WTC11 (cell line): ENCODE measurements at regions not wholly inside any gene's neighbourhood (a gene's known extent, or its start where the extent isn't known, plus 50 kb on each side); places are given as distances from the start of the nearest gene placed in this dataset.

Experiments used
- ATAC-seq: fragments of 200-7000 bp; cut with Tn5 transposase; 2 replicates; pipeline ENCODE4 v1.10.0; 2021; ENCODE audit warnings: mild to moderate bottlenecking, moderate library complexity
- CTCF ChIA-PET: fragments of 300-600 bp; sonication (Branson Sonifier 250); formaldehyde crosslinking; loops from one replicate; lab custom pipeline; 2021; ENCODE audit warnings: antibody characterized with exemption; lab: Charles Lee
- POLR2A ChIA-PET: fragments of 350-600 bp; sonication (Branson Sonifier 250); formaldehyde crosslinking; loops from one replicate; lab custom pipeline; 2021; ENCODE audit warnings: antibody characterized with exemption; lab: Charles Lee
- DNase-seq: peaks from one replicate; pipeline ENCODE4 v3.0.0; 2021; ENCODE audit warnings: low spot score
- H3K27ac Mint-ChIP-seq: 2 replicates; pipeline ENCODE4 v1.8.0; 2021; ENCODE audit warnings: mixed read lengths
- H3K27me3 Mint-ChIP-seq: 2 replicates; pipeline ENCODE4 v1.8.0; 2021; ENCODE audit warnings: low read depth, mild to moderate bottlenecking, moderate library complexity, mixed read lengths
- H3K36me3 Mint-ChIP-seq: 2 replicates; pipeline ENCODE4 v1.8.0; 2021; ENCODE audit warnings: mixed read lengths
- H3K4me1 Mint-ChIP-seq: 2 replicates; pipeline ENCODE4 v1.8.0; 2022; ENCODE audit warnings: mixed read lengths
- H3K4me3 Mint-ChIP-seq: 2 replicates; pipeline ENCODE4 v1.8.0; 2021; ENCODE audit warnings: mild to moderate bottlenecking, moderate library complexity, mixed read lengths
- H3K9me3 Mint-ChIP-seq: 2 replicates; pipeline ENCODE4 v1.8.0; 2021; ENCODE audit warnings: mixed read lengths
- ATF1 ChIP-seq: sonication (generic); formaldehyde crosslinking; IDR thresholded peaks from 2 replicates; pipeline ENCODE4 v1.8.1; 2023; ENCODE audit warnings: mild to moderate bottlenecking, moderate library complexity, missing genetic modification reagents
- ATF2 ChIP-seq: sonication (generic); formaldehyde crosslinking; IDR thresholded peaks from 2 replicates; pipeline ENCODE4 v1.8.1; 2022; ENCODE audit warnings: low read depth, missing genetic modification reagents, borderline replicate concordance
- FOXP4 ChIP-seq: sonication (generic); formaldehyde crosslinking; IDR thresholded peaks from 2 replicates; pipeline ENCODE4 v1.8.0; 2022; ENCODE audit warnings: mild to moderate bottlenecking, missing genetic modification reagents
- GABPB1 ChIP-seq: sonication (generic); formaldehyde crosslinking; IDR thresholded peaks from 2 replicates; pipeline ENCODE4 v1.8.1; 2023; ENCODE audit warnings: mild to moderate bottlenecking, missing genetic modification reagents
- MAX ChIP-seq: sonication (generic); formaldehyde crosslinking; IDR thresholded peaks from 2 replicates; pipeline ENCODE4 v1.8.0; 2022; ENCODE audit warnings: mild to moderate bottlenecking, missing genetic modification reagents
- NFATC4 ChIP-seq: fragments of 250-450 bp; sonication (Bioruptor Pico); IDR thresholded peaks from 2 replicates; pipeline ENCODE4 v1.9.0; 2021; ENCODE audit warnings: mild to moderate bottlenecking
- NFE2L1 ChIP-seq: sonication (generic); formaldehyde crosslinking; IDR thresholded peaks from 2 replicates; pipeline ENCODE4 v1.8.1; 2023; ENCODE audit warnings: missing genetic modification reagents
- NR2C2 ChIP-seq: sonication (generic); formaldehyde crosslinking; IDR thresholded peaks from 2 replicates; pipeline ENCODE4 v1.8.0; 2022; ENCODE audit warnings: mild to moderate bottlenecking, missing genetic modification reagents
- PRDM15 ChIP-seq: sonication (generic); formaldehyde crosslinking; IDR thresholded peaks from 2 replicates; pipeline ENCODE4 v1.8.0; 2022; ENCODE audit warnings: missing genetic modification reagents
- RELA ChIP-seq: sonication (generic); formaldehyde crosslinking; IDR thresholded peaks from 2 replicates; pipeline ENCODE4 v1.8.1; 2022; ENCODE audit warnings: missing genetic modification reagents, mild to moderate bottlenecking, borderline replicate concordance
- SOX15 ChIP-seq: fragments of 250-450 bp; sonication (Bioruptor Pico); IDR thresholded peaks from 2 replicates; pipeline ENCODE4 v1.9.0; 2021; ENCODE audit warnings: mild to moderate bottlenecking
- SP1 ChIP-seq: sonication (generic); formaldehyde crosslinking; conservative IDR thresholded peaks from 2 replicates; pipeline ENCODE4 v1.8.1; 2022; ENCODE audit warnings: missing genetic modification reagents
- ZNF121 ChIP-seq: sonication (generic); formaldehyde crosslinking; IDR thresholded peaks from 2 replicates; pipeline ENCODE4 v1.8.0; 2023; ENCODE audit warnings: missing genetic modification reagents
- ZNF219 ChIP-seq: sonication (generic); formaldehyde crosslinking; IDR thresholded peaks from 2 replicates; pipeline ENCODE4 v1.8.0; 2023; ENCODE audit warnings: missing genetic modification reagents, mild to moderate bottlenecking, borderline replicate concordance
- ZNF232 ChIP-seq: sonication (generic); formaldehyde crosslinking; IDR thresholded peaks from 2 replicates; pipeline ENCODE4 v1.8.0; 2022; ENCODE audit warnings: mild to moderate bottlenecking, missing genetic modification reagents
- ZNF317 ChIP-seq: sonication (generic); formaldehyde crosslinking; IDR thresholded peaks from 2 replicates; pipeline ENCODE4 v1.8.1; 2023; ENCODE audit warnings: low read depth, mild to moderate bottlenecking, moderate library complexity, missing genetic modification reagents, borderline replicate concordance
- TF ChIP-seq, protein P1 (sequence below): sonication (generic); formaldehyde crosslinking; IDR thresholded peaks from 2 replicates; pipeline ENCODE4 v1.8.1; 2023; ENCODE audit warnings: mild to moderate bottlenecking, missing genetic modification reagents, borderline replicate concordance
- TF ChIP-seq, protein P2 (sequence below): sonication (generic); formaldehyde crosslinking; conservative IDR thresholded peaks from 2 replicates; pipeline ENCODE4 v1.8.1; 2022; ENCODE audit warnings: mild to moderate bottlenecking, missing genetic modification reagents

DNA sequence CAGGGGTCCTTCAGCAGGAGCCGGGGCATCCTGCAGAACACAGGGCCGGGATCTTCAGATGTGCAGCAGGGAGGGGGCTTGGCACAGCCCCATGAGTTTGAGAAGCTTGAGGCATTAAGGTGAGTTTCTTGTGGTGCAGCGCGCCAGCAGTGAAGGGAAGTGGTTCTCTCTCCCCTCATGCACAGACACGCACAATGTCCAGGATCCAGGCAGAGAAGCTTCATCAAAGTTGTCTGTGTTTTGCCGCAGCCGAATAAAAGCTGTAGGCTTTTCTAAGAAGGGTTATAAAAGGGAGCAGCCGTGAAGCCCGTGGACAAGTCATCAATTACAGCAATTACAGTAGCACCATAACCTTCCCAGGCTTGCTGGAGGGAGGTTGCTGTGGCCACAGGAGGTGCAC, 491.0 kb upstream of the CDH4 start (continued):
- TF ChIP-seq, protein P1, sequence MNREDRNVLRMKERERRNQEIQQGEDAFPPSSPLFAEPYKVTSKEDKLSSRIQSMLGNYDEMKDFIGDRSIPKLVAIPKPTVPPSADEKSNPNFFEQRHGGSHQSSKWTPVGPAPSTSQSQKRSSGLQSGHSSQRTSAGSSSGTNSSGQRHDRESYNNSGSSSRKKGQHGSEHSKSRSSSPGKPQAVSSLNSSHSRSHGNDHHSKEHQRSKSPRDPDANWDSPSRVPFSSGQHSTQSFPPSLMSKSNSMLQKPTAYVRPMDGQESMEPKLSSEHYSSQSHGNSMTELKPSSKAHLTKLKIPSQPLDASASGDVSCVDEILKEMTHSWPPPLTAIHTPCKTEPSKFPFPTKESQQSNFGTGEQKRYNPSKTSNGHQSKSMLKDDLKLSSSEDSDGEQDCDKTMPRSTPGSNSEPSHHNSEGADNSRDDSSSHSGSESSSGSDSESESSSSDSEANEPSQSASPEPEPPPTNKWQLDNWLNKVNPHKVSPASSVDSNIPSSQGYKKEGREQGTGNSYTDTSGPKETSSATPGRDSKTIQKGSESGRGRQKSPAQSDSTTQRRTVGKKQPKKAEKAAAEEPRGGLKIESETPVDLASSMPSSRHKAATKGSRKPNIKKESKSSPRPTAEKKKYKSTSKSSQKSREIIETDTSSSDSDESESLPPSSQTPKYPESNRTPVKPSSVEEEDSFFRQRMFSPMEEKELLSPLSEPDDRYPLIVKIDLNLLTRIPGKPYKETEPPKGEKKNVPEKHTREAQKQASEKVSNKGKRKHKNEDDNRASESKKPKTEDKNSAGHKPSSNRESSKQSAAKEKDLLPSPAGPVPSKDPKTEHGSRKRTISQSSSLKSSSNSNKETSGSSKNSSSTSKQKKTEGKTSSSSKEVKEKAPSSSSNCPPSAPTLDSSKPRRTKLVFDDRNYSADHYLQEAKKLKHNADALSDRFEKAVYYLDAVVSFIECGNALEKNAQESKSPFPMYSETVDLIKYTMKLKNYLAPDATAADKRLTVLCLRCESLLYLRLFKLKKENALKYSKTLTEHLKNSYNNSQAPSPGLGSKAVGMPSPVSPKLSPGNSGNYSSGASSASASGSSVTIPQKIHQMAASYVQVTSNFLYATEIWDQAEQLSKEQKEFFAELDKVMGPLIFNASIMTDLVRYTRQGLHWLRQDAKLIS (CRISPR knock-in tag) = no peak

GRCh38 chr20:60762386-60762785, 489.7 kb upstream of the CDH4 start:
- DNase-seq = no peak
- no peak overlapping the region for H3K27ac Mint-ChIP-seq
- no peaks in the 10 kb centered on the region for H3K4me1 Mint-ChIP-seq
- H3K36me3 Mint-ChIP-seq = peaks cover 18% of the 10 kb centered on the region
- peaks cover 41% of the 10 kb centered on the region for H3K27me3 Mint-ChIP-seq
- CTCF ChIA-PET = no interaction called here
- no peak overlapping the region for H3K4me3 Mint-ChIP-seq
- peaks cover 26% of the 10 kb centered on the region for H3K9me3 Mint-ChIP-seq
- POLR2A ChIA-PET = no interaction called here
- ATAC-seq = no peak
- no peak for TF ChIP-seq NR2C2 (CRISPR knock-in tag)
- no peak for TF ChIP-seq FOXP4 (CRISPR knock-in tag)
- no peak for TF ChIP-seq MAX (CRISPR knock-in tag)
- no peak for TF ChIP-seq SOX15 (CRISPR knock-in tag)
- TF ChIP-seq ZNF121 (CRISPR knock-in tag) = no peak
- no peak for TF ChIP-seq ZNF317 (CRISPR knock-in tag)
- no peak for TF ChIP-seq ZNF232
- TF ChIP-seq, protein P2, sequence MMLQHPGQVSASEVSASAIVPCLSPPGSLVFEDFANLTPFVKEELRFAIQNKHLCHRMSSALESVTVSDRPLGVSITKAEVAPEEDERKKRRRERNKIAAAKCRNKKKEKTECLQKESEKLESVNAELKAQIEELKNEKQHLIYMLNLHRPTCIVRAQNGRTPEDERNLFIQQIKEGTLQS = no peak

GRCh38 chr20:60764328-60764727, 487.7 kb upstream of the CDH4 start:
- peaks cover 48% of the 10 kb centered on the region for H3K27me3 Mint-ChIP-seq
- H3K4me1 Mint-ChIP-seq = no peaks in the 10 kb centered on the region

GRCh38 chr20:60764771-60765170, 487.3 kb upstream of the CDH4 start:
- no peak for DNase-seq
- POLR2A ChIA-PET = no interaction called here
- Mint-ChIP-seq H3K27me3 (peaks cover 47% of the 10 kb centered on the region), H3K4me1 (no peaks in the 10 kb centered on the region), H3K4me3 (no peak overlapping the region), H3K27ac (no peak overlapping the region), H3K9me3 (peaks cover 18% of the 10 kb centered on the region), H3K36me3 (peaks cover 10% of the 10 kb centered on the region)
- no peak for ATAC-seq
- CTCF ChIA-PET = no interaction called here
- TF ChIP-seq ATF1 (CRISPR knock-in tag) (no peak), SOX15 (CRISPR knock-in tag) (no peak), NFE2L1 (no peak), RELA (CRISPR knock-in tag) (no peak), ATF2 (CRISPR knock-in tag) (no peak), PRDM15 (CRISPR knock-in tag) (no peak), GABPB1 (CRISPR knock-in tag) (no peak), ZNF219 (CRISPR knock-in tag) (no peak)

More at GRCh38 chr20:60764328-60764727, 487.7 kb upstream of the CDH4 start:
- no peak overlapping the region for H3K27ac Mint-ChIP-seq
- H3K36me3 Mint-ChIP-seq = peaks cover 14% of the 10 kb centered on the region
- TF ChIP-seq SP1 (CRISPR knock-in tag) (no peak), NFATC4 (CRISPR knock-in tag) (no peak)
- ChIA-PET CTCF (no interaction called here), POLR2A (no interaction called here)
- ATAC-seq = no peak
- no peak overlapping the region for H3K4me3 Mint-ChIP-seq
- no peak for DNase-seq
- peaks cover 18% of the 10 kb centered on the region for H3K9me3 Mint-ChIP-seq
